ENCODE measurements at regions not wholly inside any gene's neighbourhood (a gene's known extent, or its start where the extent isn't known, plus 50 kb on each side); places are given as distances from the start of the nearest gene placed in this dataset.

DNA sequence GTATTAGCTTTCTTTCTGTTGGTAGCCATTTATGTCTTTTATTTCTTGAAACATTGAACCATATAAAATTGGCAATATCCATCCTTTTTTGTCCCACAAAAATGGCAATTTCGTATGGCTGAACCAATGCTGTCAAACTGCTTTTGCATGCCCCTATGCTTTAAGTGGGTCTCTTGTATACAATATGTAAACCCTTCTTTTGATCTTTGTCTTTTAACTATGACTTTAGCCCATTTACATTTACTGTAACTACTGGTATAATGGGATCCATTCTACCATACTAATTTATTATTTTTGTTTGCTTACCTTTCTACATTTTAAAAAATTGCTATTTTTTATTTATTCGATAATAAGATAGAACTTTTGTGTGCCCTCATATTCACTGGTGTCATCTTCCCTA, 93.4 kb downstream of the TENT4A start:
- DNase-seq (ENCODE audit: low spot score) = no peak

DNA sequence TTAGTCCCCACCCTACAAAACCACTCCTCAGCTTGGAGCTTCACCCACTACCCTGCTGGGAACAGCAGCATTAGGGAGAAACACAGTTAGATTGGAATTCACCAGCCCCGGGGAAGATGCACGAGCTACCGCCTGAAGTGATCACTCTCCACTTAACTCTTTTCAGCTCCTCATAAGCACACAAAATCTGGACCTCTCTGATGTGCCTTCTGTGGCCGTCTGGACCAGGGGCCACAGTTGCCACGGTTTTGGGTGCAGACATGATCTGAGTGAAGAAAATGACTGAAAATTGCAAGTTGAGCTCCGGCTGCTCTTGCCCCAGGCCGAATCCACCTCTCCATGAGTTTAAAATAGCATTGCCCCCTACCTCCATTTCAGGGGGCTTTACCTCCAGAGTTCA, 95.2 kb downstream of the TENT4A start:
- DNase-seq (ENCODE audit: low spot score) = no peak

DNA sequence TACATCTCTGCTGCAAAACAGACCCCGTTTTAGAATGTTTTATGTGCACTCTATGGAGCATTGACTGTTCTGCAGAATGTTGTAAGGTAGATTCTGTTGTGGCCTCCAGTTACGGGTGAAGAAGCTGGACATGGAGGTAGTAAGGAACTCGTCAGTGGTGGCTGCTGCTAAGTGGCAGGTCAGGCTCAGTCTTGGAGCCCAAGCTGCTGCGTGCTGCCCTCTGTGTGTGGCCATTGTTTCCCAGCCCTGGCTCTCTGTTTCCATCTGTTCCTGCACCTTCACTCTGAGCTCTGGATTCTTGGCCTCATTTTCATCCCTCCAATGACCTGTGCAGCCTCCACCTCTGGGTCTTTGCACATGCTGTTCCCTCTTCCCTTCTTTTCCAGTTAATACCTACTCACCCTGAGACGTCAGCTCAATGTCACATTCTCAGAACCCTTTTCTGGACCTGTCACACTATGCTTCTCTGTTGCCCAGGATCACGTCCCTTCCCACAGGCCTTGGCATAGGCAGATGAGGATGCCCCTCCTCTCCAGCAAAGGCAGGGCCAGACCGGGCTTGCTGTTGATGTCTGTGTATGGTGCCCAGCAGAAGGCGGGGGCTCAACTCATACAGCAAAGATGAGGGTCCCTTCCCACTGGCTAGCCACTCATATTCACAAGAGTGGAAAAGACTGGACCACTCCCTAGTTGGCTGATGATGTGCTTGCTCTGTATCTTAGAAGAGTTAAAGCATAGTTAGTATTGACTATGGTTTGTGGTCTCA, 97.6 kb downstream of the TENT4A start:
- DNase-seq (ENCODE audit: low spot score) = no peak

- no peak for DNase-seq (ENCODE audit: low spot score)
These were observed 98.9 kb downstream of the TENT4A start for GRCh38 chr5:6812091-6812490.

DNA sequence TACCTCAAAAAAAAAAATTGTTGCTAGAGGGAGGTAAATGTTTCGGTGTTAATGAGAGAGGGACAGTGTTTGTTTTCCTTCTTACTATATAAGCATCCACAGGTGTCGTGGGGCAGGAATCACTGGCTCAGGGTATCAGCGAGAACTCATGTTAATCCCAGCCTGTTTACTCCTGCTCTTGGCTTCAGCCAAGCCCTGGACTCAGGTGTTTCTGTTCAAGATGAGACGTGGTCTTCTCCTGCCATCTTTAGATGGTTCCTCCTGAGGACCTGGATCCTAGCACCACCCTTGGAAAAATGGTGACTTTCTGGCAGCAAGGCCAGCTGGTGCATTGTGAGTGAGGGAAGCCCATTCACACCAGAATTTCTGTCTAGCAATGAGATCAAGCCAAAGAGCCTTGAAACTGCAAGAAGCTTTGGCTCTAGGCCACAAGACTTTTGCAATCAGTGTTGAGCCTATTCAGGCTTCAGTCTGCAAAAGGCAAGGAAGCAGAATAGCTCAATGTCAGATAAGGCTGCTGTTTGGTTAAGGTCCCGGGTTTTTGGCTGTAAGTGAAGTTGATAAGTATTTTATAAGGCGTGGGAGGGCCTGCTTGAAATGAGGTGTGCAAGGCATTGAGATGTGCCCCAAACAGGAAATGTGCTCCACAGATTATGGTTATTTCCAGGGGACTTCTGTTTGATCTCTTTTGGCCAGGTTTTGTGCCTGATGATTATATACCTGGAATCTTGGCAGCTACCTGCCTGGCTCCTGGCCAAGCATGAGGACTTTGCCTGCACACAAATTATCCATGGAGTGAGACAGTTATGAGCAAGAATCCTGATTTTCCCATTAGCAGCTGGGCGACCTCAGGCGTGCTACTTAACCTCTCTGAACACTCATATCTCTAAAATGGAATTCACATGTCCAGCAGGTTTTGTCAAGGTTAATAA, 99.8 kb downstream of the TENT4A start:
- DNase-seq (ENCODE audit: low spot score) = peak; percentile 46

DNA sequence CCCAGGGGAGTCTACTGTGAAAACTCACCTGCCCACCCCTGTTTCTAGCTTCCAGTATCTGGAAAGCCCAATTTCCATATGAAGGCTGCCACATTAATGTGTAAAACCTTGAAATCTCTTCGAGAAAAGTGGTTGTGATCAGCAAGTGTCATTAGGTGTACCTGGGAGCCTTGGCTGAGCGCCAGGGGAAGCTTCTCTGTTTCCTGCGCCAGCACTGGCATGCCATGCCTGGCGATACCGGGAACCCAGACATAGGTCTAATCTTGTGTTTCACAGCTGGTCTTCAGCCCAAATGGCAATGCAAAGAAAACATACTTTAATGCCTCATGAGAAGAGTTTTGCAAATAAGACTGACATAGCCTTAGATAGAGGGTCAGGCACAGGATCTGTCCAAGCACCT, 101.6 kb downstream of the TENT4A start:
- DNase-seq (ENCODE audit: low spot score) = no peak

DNA sequence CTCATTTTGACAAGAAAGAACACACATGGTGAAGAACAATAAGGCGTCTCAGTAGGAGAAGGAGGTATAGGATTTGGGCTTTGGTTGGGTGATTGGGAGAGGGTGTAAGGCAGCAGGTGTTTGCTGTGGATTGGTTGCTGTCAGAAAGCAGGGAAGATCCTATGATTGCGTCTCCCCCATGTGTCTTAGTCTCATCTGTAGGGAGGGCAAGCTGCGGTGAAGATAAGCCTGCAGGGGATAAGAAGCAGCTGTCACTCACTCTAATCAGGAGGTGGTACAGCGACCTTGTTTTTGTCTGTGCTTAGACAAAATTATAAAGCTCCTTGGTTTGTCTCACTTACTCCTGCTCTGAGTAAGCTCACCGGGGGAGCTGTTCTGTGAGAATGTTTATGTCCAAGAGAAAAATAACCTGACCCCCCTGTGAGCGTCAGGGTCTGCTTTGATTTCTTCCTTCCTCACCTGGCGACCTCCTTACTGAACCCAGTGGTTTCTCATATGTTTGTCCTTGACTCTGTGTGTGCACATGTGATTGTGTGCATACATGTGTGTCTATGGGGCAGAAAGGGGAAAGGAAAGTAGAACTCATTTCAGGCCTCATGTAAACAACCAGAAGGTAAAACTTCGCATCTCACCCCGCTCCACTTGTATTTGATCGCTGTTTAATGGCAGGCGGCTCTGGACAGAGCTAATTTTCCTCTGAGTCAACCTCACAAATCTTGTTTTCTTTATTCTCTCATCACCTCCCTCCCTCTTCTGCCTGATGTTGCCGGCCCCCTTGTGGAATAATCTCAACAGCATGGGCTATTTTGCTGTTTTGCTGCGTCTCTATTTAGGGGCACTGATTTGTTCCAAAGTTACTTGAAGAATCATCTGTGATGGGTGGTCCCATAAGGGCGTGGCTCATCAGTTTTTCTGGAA, 105.6 kb downstream of the TENT4A start:
- peak; percentile 42 for DNase-seq (ENCODE audit: low spot score)

DNA sequence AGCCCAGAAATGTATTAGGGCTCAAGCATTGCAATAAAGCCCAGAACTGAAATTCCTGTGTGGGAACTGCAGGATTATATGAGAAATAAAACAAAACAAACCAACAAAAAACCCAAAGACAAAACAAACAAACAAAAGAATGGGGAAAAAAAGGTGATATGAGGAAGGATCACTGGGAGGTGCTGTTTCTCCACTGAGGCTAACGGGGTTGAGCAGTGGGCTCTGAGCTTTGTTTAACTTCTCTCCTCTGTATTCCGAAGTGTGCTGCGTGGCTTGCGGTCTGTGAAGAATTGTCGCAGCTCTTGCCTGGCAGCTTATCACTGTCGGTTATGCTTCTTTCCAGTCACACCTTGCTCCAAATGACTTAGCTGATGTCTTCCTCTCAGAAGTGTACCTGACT, 106.3 kb downstream of the TENT4A start:
- no peak for DNase-seq (ENCODE audit: low spot score)

DNA sequence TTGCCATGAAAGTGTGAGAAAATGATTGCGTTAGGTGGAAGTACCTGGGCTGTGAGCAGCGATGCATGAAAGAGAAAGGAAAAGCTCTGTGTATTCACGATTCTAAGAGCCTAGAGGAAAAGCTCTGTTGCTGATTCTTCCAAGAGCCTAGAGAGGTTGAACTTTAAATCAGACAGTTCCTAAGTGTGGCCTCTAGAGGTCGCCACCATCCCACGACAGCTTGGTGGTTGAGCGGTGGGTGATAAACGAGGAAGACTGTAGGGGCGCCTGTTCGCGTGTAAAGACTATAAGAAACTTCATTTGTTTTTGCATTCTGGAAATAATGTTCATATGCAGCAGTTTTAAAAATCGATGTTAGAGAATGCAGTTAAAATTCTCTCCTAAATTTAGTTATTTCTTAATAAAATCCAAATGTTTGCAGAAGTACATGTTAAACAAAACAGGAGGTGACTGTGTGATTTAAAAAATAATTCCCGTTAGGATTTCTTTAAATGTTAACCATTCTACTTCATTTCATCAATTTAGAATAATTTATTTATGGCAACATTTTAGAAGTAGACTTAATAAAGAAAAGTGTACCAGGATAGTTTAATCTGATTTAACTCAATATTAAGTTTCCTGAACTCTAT, 107.7 kb downstream of the TENT4A start:
- DNase-seq (ENCODE audit: low spot score) = peak; percentile 54

DNA sequence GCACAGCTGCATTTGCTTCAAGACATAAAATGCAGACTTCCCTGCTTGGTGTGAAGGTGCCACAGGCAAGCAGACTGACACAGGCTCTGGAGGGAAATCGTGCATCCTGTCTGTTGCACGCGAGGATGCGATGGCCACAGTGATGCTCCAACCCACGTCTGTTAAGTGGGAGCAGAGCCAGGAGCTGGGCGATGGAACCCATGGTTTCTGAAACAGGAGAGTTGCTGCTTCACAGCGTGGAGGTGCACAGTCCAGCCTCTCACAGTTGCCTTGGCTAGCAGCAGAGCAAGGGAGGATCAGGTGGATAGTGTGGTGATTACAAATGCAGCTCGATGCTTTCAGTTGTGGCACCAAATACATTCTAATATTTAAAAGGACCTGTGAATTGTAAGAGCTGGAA, 108.8 kb downstream of the TENT4A start:
- no peak for DNase-seq (ENCODE audit: low spot score)

- DNase-seq (ENCODE audit: low spot score) = peak; percentile 17
These were observed 109.5 kb downstream of the TENT4A start for GRCh38 chr5:6822556-6823343.

DNA sequence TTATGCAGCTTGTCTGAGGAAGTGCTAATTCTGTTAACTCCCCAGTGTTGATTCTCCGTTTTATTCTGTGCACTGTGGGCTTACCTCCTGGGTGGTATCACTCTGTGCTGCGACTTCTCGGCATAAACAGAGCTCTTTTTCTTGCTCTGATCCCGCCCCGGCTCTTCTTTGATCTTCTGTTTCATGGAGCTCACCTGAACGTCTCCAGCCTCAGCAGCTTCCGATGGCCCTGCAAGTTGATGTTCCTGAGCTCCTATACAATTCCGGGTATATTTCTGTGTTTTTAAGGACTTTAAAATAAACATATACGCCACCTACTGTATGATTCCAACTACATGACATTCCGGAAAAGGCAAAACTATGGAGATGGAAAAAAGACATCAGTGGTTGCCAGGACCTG, 110.8 kb downstream of the TENT4A start:
- no peak for DNase-seq (ENCODE audit: low spot score)

DNA sequence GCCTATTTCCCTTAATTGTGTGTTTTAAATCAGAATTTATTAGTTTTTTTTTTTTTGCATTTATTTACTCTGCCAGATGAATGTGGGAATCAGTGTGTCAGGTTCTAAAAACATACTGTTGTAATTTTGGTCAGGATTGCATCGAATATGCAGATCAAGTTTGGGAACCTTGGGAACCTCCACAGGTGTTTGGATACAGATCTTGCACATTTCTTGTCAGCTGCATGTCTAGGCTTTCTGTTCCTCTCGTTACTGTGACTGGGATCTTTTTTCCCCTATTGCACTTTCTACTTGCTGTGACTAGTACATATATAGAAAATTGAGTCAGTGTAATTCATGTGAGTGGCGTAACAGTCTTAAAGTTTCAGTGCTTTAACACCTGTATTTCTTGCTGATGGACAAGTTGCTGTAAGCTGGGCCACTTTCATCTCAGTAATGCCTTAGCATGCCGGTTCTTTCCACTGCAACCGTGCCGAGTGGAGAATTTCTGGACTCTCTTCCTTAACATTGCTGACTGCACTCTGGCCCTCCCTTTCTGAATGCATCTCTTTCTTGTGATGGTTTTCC, 112.5 kb downstream of the TENT4A start:
- DNase-seq (ENCODE audit: low spot score) = no peak

- DNase-seq (ENCODE audit: low spot score) = no peak
These were observed 113.5 kb downstream of the TENT4A start for GRCh38 chr5:6826756-6827155.

DNA sequence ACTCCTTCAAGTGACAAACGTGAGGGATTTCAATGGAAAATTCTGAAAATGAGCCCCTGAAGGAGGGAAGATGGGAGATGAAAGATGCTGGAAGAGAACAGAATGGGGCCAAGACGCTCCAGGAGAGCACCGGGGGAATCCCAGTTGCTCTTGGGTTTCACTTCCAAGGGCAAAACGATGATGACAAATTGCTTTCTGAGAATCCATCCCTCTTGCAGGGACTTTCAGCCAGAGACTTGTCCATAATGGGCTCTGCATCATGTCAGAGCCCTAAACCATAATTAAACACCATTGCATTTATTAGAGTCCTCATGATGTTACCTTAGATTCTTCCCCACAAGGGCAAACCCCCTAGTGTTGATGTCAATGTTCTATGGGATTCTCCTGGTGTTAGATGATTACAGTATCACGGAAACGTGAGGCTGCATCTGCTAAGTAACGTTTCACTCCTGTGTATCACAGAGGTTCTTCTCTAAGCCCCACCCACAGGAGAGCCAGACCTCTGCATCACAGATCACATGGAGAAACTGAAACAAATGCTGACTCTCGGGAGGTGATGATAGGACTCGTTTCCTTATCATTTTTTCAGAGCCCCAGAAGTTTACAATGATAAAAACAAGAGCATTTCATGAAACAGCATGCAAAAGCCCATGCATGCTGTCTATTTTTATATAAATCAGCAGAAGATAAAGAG, 114.4 kb downstream of the TENT4A start:
- peak; percentile 26 for DNase-seq (ENCODE audit: low spot score)

DNA sequence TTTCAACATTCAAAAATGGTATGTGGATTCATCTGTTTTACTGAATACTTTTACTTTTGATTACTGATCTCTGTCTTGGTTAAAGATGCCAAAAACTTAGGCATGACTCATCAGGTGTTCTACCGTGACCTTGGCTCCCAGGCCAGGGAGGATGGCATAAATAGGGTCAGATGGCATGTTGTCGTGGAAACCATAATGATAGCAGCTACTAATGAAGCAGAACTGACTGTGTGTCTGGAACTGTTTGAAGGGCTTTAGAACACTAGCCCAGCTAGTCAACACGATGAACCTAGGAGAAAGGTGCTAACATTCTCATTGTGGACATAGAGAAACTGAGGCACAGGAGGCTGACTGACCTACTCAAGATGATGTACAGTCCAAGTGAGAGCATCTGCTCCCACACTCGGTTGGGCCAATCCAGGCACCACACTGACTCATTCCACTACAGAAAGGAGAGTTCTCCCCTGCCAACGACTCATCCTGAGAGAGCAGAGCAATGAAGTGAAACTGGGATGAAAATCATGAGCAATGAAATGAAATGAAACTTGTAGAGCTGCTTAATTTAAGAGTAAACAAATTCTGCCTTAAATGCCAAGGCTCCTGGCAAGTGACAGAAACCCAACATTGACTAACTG, 116.0 kb downstream of the TENT4A start:
- DNase-seq (ENCODE audit: low spot score) = peak; percentile 79

DNA sequence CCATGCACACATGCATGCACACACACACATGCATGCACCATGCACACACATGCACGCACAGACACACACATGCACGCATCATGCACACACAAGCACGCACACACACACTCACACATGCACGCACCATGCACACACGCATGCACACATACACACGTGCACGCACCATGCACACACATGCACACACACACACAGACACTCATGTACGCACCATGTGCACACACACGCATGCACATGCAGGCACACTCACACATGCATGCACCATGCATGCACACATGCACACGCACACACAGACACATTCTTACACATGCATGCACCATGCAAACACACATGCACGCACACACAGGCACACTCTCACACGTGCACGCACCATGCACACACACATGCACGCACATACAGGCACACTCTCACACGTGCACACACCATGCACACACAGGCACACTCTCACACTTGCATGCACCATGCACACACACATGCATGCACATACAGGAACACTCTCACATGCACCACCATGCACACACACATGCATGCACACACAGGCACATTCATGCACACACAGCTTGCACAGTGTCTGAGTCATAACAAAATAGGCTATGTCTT, 117.5 kb downstream of the TENT4A start:
- no peak for DNase-seq (ENCODE audit: low spot score)

- DNase-seq (ENCODE audit: low spot score) = no peak
These were observed 118.7 kb downstream of the TENT4A start for GRCh38 chr5:6831678-6832671.
